HEK293 (cell line): ENCODE measurements at regions not wholly inside any gene's neighbourhood (a gene's known extent, or its start where the extent isn't known, plus 50 kb on each side); places are given as distances from the start of the nearest gene placed in this dataset.

Experiments
- CTCF ChIA-PET: fragments of 350-600 bp; formaldehyde crosslinking; extraction: SDS; loops from one replicate; lab custom pipeline; 2021; ENCODE audit warnings: antibody characterized with exemption; lab: Yijun Ruan, JAX
- POLR2A ChIA-PET: fragments of 300-600 bp; formaldehyde crosslinking; extraction: SDS; loops from one replicate; lab custom pipeline; 2020; ENCODE audit warnings: antibody characterized with exemption, inconsistent platforms; lab: Yijun Ruan, JAX
- H3K27ac ChIP-seq: fragments of 200-500 bp; sonication (Bioruptor generic); 2 replicates; pipeline ENCODE4 v1.5.1; 2014; ENCODE audit warnings: low read depth, low read length, control low read depth, inconsistent platforms; ENCODE audit errors: extremely low read depth
- H3K36me3 ChIP-seq, 2 experiments: fragments of 200-500 bp in 1 of 2; sonication (Bioruptor generic) in 1 of 2; 1 replicate in 1 of 2; 2 replicates in 1 of 2; pipeline ENCODE4 v1.5.1; 2014 to 2017; ENCODE audit warnings: inconsistent platforms in 2 of 2, low read length in 2 of 2; ENCODE audit not compliant: control insufficient read depth in 2 of 2, insufficient read depth in 1 of 2
- H3K4me1 ChIP-seq: fragments of 200-500 bp; sonication (Bioruptor generic); 2 replicates; pipeline ENCODE4 v1.5.1; 2014; ENCODE audit warnings: mild to moderate bottlenecking, low read length, inconsistent platforms; ENCODE audit not compliant: control insufficient read depth, insufficient read depth
- H3K4me3 ChIP-seq: 2 replicates; pipeline ENCODE4 v1.5.1; 2011; ENCODE audit warnings: low read depth, mild to moderate bottlenecking, control low read depth, low read length, moderate library complexity
- H3K9me3 ChIP-seq: fragments of 200-500 bp; sonication (Bioruptor generic); 2 replicates; pipeline ENCODE4 v1.5.1; 2014; ENCODE audit warnings: low read depth, low read length, inconsistent platforms; ENCODE audit not compliant: control insufficient read depth, insufficient read depth
- BCL11B ChIP-seq: fragments of 450-650 bp; formaldehyde crosslinking; IDR thresholded peaks from 2 replicates; pipeline ENCODE4 v1.5.1; 2016; ENCODE audit warnings: low read depth, missing biosample characterization, missing genetic modification characterization
- EGR2 ChIP-seq: fragments of 450-650 bp; formaldehyde crosslinking; IDR thresholded peaks from 2 replicates; pipeline ENCODE4 v1.5.1; 2016; ENCODE audit warnings: low read depth, missing biosample characterization, missing genetic modification characterization
- HOXD13 ChIP-seq: sonication (generic); formaldehyde crosslinking; IDR thresholded peaks from 2 replicates; pipeline ENCODE4 v1.8.0; 2022; ENCODE audit warnings: missing genetic modification reagents, borderline replicate concordance
- REPIN1 ChIP-seq: fragments of 450-650 bp; formaldehyde crosslinking; IDR thresholded peaks from 2 replicates; pipeline ENCODE4 v1.5.1; 2017; ENCODE audit warnings: missing biosample characterization, missing genetic modification characterization, low read depth
- SCRT2 ChIP-seq: fragments of 450-650 bp; formaldehyde crosslinking; IDR thresholded peaks from 2 replicates; pipeline ENCODE4 v1.5.1; 2016; ENCODE audit warnings: missing biosample characterization, missing genetic modification characterization
- TRIM28 ChIP-seq: IDR thresholded peaks from 2 replicates; pipeline ENCODE4 v1.6.1; 2011; ENCODE audit warnings: low read length, control low read depth, borderline replicate concordance
- WT1 ChIP-seq: fragments of 450-650 bp; formaldehyde crosslinking; IDR thresholded peaks from 2 replicates; pipeline ENCODE4 v1.5.1; 2016; ENCODE audit warnings: missing biosample characterization, missing genetic modification characterization
- YY1 ChIP-seq: fragments of 450-650 bp; formaldehyde crosslinking; IDR thresholded peaks from 2 replicates; pipeline ENCODE4 v1.5.1; 2018; ENCODE audit warnings: missing biosample characterization, missing genetic modification characterization
- ZBTB17 ChIP-seq: fragments of 450-650 bp; formaldehyde crosslinking; IDR thresholded peaks from 2 replicates; pipeline ENCODE4 v1.5.1; 2016; ENCODE audit warnings: missing biosample characterization, missing genetic modification characterization
- ZBTB49 ChIP-seq: fragments of 450-650 bp; formaldehyde crosslinking; IDR thresholded peaks from 2 replicates; pipeline ENCODE4 v1.5.1; 2016; ENCODE audit warnings: missing biosample characterization, missing genetic modification characterization, low read depth
- ZFP3 ChIP-seq: fragments of 450-650 bp; formaldehyde crosslinking; IDR thresholded peaks from 2 replicates; pipeline ENCODE4 v1.5.1; 2016; ENCODE audit warnings: low read depth, missing biosample characterization, missing genetic modification characterization
- ZIC2 ChIP-seq: fragments of 450-650 bp; formaldehyde crosslinking; IDR thresholded peaks from 2 replicates; pipeline ENCODE4 v1.5.1; 2016; ENCODE audit warnings: missing biosample characterization, missing genetic modification characterization
- ZNF112 ChIP-seq: fragments of 450-650 bp; formaldehyde crosslinking; IDR thresholded peaks from 2 replicates; pipeline ENCODE4 v1.5.0; 2017; ENCODE audit warnings: missing biosample characterization, missing genetic modification characterization
- ZNF114 ChIP-seq: fragments of 450-650 bp; formaldehyde crosslinking; IDR thresholded peaks from 2 replicates; pipeline ENCODE4 v1.5.0; 2017; ENCODE audit warnings: missing biosample characterization, missing genetic modification characterization
- ZNF121 ChIP-seq: fragments of 450-650 bp; formaldehyde crosslinking; IDR thresholded peaks from 2 replicates; pipeline ENCODE4 v1.5.1; 2016; ENCODE audit warnings: missing biosample characterization, missing genetic modification characterization
- ZNF155 ChIP-seq: fragments of 450-650 bp; formaldehyde crosslinking; IDR thresholded peaks from 2 replicates; pipeline ENCODE4 v1.5.1; 2016; ENCODE audit warnings: missing biosample characterization, missing genetic modification characterization
- ZNF514 ChIP-seq: fragments of 450-650 bp; formaldehyde crosslinking; IDR thresholded peaks from 2 replicates; pipeline ENCODE4 v1.5.1; 2016; ENCODE audit warnings: missing biosample characterization, missing genetic modification characterization
- ZNF560 ChIP-seq: fragments of 450-650 bp; formaldehyde crosslinking; IDR thresholded peaks from 2 replicates; pipeline ENCODE4 v1.5.1; 2017; ENCODE audit warnings: missing biosample characterization, missing genetic modification characterization, borderline replicate concordance
- ZNF561 ChIP-seq: fragments of 450-650 bp; IDR thresholded peaks from 2 replicates; pipeline ENCODE4 v1.5.1; 2018; ENCODE audit warnings: missing biosample characterization, missing genetic modification characterization, borderline replicate concordance
- ZNF670 ChIP-seq: fragments of 450-650 bp; formaldehyde crosslinking; IDR thresholded peaks from 2 replicates; pipeline ENCODE4 v1.5.1; 2016; ENCODE audit warnings: missing biosample characterization, missing genetic modification characterization, low read depth
- ZNF701 ChIP-seq: fragments of 450-650 bp; formaldehyde crosslinking; IDR thresholded peaks from 2 replicates; pipeline ENCODE4 v1.5.1; 2016; ENCODE audit warnings: missing biosample characterization, missing genetic modification characterization
- ZNF76 ChIP-seq: fragments of 450-650 bp; formaldehyde crosslinking; IDR thresholded peaks from 2 replicates; pipeline ENCODE4; 2016; ENCODE audit warnings: low read depth, missing biosample characterization, missing genetic modification characterization, borderline replicate concordance
- ZNF776 ChIP-seq: fragments of 450-650 bp; formaldehyde crosslinking; IDR thresholded peaks from 2 replicates; pipeline ENCODE4 v1.5.0; 2017; ENCODE audit warnings: missing biosample characterization, missing genetic modification characterization, borderline replicate concordance
- ZNF777 ChIP-seq: fragments of 450-650 bp; formaldehyde crosslinking; IDR thresholded peaks from 2 replicates; pipeline ENCODE4 v1.5.1; 2017; ENCODE audit warnings: missing biosample characterization, missing genetic modification characterization, borderline replicate concordance
- ZSCAN18 ChIP-seq: fragments of 450-650 bp; formaldehyde crosslinking; IDR thresholded peaks from 2 replicates; pipeline ENCODE4 v1.5.1; 2016; ENCODE audit warnings: missing biosample characterization, missing genetic modification characterization

GRCh38 chr9:126131066-126132010, 195.3 kb upstream of the MVB12B start:
- POLR2A ChIA-PET, result no interaction called here
- TF ChIP-seq ZNF155 (tag by site-specific recombination), result no peak
- no peak for TF ChIP-seq ZSCAN18 (tag by site-specific recombination)
- no peak for TF ChIP-seq ZNF514
- no peak for TF ChIP-seq SCRT2 (tag by site-specific recombination)
- TF ChIP-seq ZBTB17 (tag by site-specific recombination), result no peak
- no peak for TF ChIP-seq EGR2 (tag by site-specific recombination)
- TF ChIP-seq ZNF560 (tag by site-specific recombination), result no peak
- no peak for TF ChIP-seq ZNF112 (tag by site-specific recombination)
- TF ChIP-seq ZNF776 (tag by site-specific recombination), result no peak
- TF ChIP-seq ZBTB49, result no peak
- TF ChIP-seq ZNF114, result no peak

GRCh38 chr9:126132746-126133145, 193.9 kb upstream of the MVB12B start:
- H3K36me3 ChIP-seq, result no peaks in the 10 kb centered on the region
- H3K4me3 ChIP-seq, result no peak overlapping the region
- H3K9me3 ChIP-seq, result no peaks in the 10 kb centered on the region
- TF ChIP-seq BCL11B (no peak), ZFP3 (tag by site-specific recombination) (no peak), REPIN1 (tag by site-specific recombination) (no peak), ZNF561 (no peak), ZNF777 (tag by site-specific recombination) (no peak), ZIC2 (tag by site-specific recombination) (no peak), ZNF670 (tag by site-specific recombination) (no peak), HOXD13 (CRISPR knock-in tag) (no peak), YY1 (tag by site-specific recombination) (no peak), ZNF112 (tag by site-specific recombination) (no peak), ZNF701 (no peak), ZNF121 (no peak), WT1 (tag by site-specific recombination) (no peak), ZNF76 (tag by site-specific recombination) (no peak), TRIM28 (no peak)
- ChIA-PET CTCF (no interaction called here), POLR2A (no interaction called here)
- H3K27ac ChIP-seq, result no peak overlapping the region
- no peaks in the 10 kb centered on the region for H3K4me1 ChIP-seq

More at GRCh38 chr9:126131066-126132010, 195.3 kb upstream of the MVB12B start:
- CTCF ChIA-PET, result interaction anchor here (0.6 to 0.7 kb wide), 3 partner anchors 21 to 504 kb away, joined by 3 to 4 read pairs (median 4); no protein-coding TSS in a partner anchor
- no peaks in the 10 kb centered on the region for H3K36me3 ChIP-seq
- no peak overlapping the region for H3K27ac ChIP-seq
- H3K9me3 ChIP-seq, result no peaks in the 10 kb centered on the region
- H3K4me3 ChIP-seq, result no peak overlapping the region
- no peaks in the 10 kb centered on the region for H3K4me1 ChIP-seq
